ENCODE measurements at regions not wholly inside any gene's neighbourhood (a gene's known extent, or its start where the extent isn't known, plus 50 kb on each side); places are given as distances from the start of the nearest gene placed in this dataset.

GRCh38 chr5:124315741-124316415 lies 430.6 kb downstream of the ZNF608 start:
- H3K4me3 ChIP-seq (ENCODE audit: low read depth, poor library complexity, severe bottlenecking): no peak overlapping the region
- TF ChIP-seq POLR2A (IDR thresholded peaks at IDR 0.05): no peak
- no peak for TF ChIP-seq CTCF (IDR thresholded peaks at IDR 0.05)
- no peak for DNase-seq (ENCODE audit: low spot score in 2 of 2)
- 68 to 71% methylated on average over 3 of the region's 3 CpGs for WGBS, 2 donors
- intact Hi-C loops (cut with DNase I; ENCODE audit: low total_unique reads): no loop called here

DNA sequence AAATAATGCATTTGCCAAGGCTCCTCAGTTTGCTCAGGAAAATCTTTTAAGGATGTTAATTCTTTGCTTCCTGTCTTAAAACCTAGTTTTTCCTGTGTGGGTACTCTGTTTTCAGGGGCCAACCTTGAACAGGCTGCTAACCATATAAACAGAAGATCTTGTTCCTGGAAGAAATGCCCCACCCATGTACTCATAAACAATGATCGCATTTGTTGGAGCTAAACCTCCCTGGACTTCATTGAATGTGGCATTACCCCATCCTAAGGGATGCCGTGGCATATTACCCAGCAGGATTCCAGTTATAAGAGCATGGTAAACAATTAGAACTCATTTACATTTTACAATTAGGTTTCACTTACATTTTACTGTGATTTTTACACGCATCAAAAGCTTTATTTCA lies 436.0 kb downstream of the ZNF608 start:
- intact Hi-C loops (cut with DNase I; ENCODE audit: low total_unique reads): no loop called here
- TF ChIP-seq CTCF (IDR thresholded peaks at IDR 0.05): no peak
- TF ChIP-seq POLR2A (IDR thresholded peaks at IDR 0.05): no peak
- no peak for DNase-seq (ENCODE audit: low spot score in 2 of 2)
- 48 to 56% methylated on average over 3 of the region's 3 CpGs for WGBS, 2 donors
- H3K4me3 ChIP-seq (ENCODE audit: low read depth, poor library complexity, severe bottlenecking): no peak overlapping the region

- H3K4me3 ChIP-seq (ENCODE audit: low read depth, poor library complexity, severe bottlenecking): no peak overlapping the region
- DNase-seq (ENCODE audit: low spot score in 2 of 2): no peak
- intact Hi-C loops (cut with DNase I; ENCODE audit: low total_unique reads): no loop called here
- WGBS, 2 donors: 49 to 50% methylated on average over 11 of the region's 11 CpGs
- no peak for TF ChIP-seq CTCF (IDR thresholded peaks at IDR 0.05)
- TF ChIP-seq POLR2A (IDR thresholded peaks at IDR 0.05): no peak
Observed at GRCh38 chr5:124309241-124309980, 437.0 kb downstream of the ZNF608 start.

DNA sequence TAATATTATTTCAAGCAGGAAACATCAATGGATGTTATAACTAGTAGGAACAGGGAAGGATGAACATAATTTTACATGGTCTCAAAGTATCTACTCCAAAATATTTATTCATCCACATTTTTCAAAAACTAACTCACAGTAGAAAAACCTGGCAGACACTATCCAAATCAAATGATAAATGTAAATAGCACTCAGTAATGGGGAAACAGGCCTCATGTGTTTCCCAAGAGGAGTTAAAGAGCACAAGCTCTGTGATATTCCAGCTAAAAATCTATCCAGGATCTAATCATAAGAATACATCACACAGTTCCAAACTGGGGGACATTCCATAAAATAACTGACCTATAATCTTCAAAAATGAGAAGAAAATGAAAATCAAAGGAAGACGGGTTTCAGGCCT lies 443.1 kb downstream of the ZNF608 start:
- intact Hi-C loops (cut with DNase I; ENCODE audit: low total_unique reads): no loop called here

GRCh38 chr5:124302533-124302932 lies 443.9 kb downstream of the ZNF608 start:
- TF ChIP-seq CTCF (IDR thresholded peaks at IDR 0.05): no peak
- TF ChIP-seq POLR2A (IDR thresholded peaks at IDR 0.05): no peak
- 66 to 68% methylated on average over 2 of the region's 2 CpGs for WGBS, 2 donors
- DNase-seq (ENCODE audit: low spot score in 2 of 2): no peak
- H3K4me3 ChIP-seq (ENCODE audit: low read depth, poor library complexity, severe bottlenecking): no peak overlapping the region
- intact Hi-C loops (cut with DNase I; ENCODE audit: low total_unique reads): no loop called here

More for the DNA sequence above, 443.1 kb downstream of the ZNF608 start:
- H3K4me3 ChIP-seq (ENCODE audit: low read depth, poor library complexity, severe bottlenecking): no peak overlapping the region
- WGBS, 2 donors: 85 to 94% methylated on average over 1 of the region's 1 CpG
- DNase-seq (ENCODE audit: low spot score in 2 of 2): no peak
- TF ChIP-seq POLR2A (IDR thresholded peaks at IDR 0.05): no peak

DNA sequence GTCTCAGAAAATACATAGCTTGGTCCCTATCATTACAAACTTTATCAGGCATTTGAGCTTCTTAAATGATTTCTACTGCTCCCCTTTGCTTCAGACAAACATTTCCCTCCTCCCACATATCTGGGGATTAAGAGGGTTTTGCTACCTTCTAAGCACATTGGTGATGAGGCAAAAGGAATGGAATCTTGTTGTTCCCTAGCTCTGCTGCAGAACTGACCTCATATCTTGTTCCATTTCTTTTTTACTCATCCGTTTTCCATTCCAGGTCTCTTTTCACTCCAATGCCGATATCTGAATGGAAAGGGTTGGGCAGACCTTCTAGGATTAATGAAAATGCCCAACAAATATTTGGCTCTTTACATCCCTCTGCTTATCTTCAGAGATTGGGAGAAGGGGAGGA lies 444.6 kb downstream of the ZNF608 start:
- TF ChIP-seq POLR2A (IDR thresholded peaks at IDR 0.05): no peak
- no peak for TF ChIP-seq CTCF (IDR thresholded peaks at IDR 0.05)
- WGBS, 2 donors: 62 to 77% methylated on average over 2 of the region's 2 CpGs
- DNase-seq (ENCODE audit: low spot score in 2 of 2): no peak
- intact Hi-C loops (cut with DNase I; ENCODE audit: low total_unique reads): no loop called here
- H3K4me3 ChIP-seq (ENCODE audit: low read depth, poor library complexity, severe bottlenecking): no peak overlapping the region

Data from lower leg skin (tissue), 4 donors.